Astrocyte of the cerebellum (primary cell): ENCODE measurements at regions not wholly inside any gene's neighbourhood (a gene's known extent, or its start where the extent isn't known, plus 50 kb on each side); places are given as distances from the start of the nearest gene placed in this dataset.

Experiments used
- DNase-seq: peaks from one replicate; pipeline ENCODE4 v3.0.0-alpha.2; 2011; ENCODE audit warnings: low read depth
- H3K4me3 ChIP-seq: 2 replicates; pipeline ENCODE4 v1.5.1; 2011; ENCODE audit warnings: mild to moderate bottlenecking, low read depth, low read length, moderate library complexity
- CTCF ChIP-seq: IDR thresholded peaks from 2 replicates; pipeline ENCODE4 v1.5.1; 2012; ENCODE audit warnings: low read length, low read depth, moderate library complexity, mild to moderate bottlenecking; ENCODE audit errors: missing control alignments
- in situ Hi-C: cut with HindIII; loops from 2 replicates; pipeline ENCODE4 v1.10.0; 2017; ENCODE audit warnings: low sequenced_read_pairs

- DNase-seq, result no peak
- in situ Hi-C loops, result no loop called here
- H3K4me3 ChIP-seq, result no peak overlapping the region
- TF ChIP-seq CTCF, result no peak
Measured at GRCh38 chr1:184161071-184161698, 109.7 kb downstream of the TSEN15 start.

- in situ Hi-C loops, result no loop called here
- no peak overlapping the region for H3K4me3 ChIP-seq
- TF ChIP-seq CTCF, result no peak
- DNase-seq, result no peak
Measured at GRCh38 chr1:184162281-184162680, 110.8 kb downstream of the TSEN15 start.

DNA sequence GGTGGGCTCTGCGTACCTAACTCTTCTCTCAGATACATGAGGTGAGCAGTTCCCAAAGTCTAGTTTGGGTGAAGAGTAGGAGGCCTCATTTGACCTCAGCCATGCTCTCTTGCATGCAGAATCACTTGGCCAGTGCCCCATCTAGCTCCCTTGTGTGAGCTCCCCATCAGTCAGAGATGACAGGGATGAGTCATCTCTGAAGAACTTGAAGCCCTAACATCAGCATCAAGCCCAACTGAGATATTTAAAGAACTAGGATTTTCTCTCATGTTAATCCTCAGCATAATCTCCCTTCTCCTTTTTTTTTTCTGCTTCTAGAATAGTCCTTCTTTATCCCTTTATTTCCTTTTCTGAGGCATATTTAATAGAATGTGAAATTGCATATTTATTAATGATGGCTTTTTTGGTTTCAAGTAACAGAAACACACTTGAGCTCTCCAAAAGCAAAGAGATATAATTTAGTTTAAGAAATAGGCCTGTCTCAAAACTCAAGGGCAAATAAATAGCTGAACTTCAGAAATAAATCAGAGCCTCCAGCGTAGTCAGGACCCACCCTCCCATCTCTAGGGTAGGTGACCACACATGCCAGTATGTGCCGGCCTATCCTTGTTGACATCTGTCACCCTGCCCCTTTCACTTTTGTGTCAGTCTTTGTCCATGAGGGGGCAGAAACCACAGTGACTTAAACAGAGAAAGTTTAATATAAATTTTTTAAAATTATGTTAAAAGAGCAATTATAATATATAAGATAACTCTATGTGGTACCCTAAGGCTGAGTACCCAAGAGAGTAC is 112.3 kb downstream of the TSEN15 start:
- in situ Hi-C loops, result no loop called here
- DNase-seq, result no peak
- TF ChIP-seq CTCF, result no peak

DNA sequence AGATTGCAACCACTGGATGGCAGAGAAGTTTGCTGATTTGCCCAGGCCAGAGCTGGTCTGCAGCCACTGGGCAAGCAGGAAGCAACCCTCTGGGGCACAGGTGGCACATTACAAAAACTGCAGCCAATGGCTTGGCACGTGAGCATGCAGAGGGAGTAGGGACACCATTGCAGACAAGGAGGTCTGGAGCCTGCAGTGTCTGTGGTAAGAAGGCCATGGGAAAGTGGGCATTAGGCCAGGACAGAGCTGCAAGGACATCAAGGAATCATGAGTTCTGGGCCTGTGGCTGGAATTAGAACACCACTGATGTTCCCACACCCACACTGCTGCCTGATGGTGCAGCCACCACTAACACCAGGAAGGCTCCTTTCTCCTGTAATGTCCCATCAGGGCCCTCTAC is 113.0 kb downstream of the TSEN15 start:
- no peak for TF ChIP-seq CTCF
- in situ Hi-C loops, result no loop called here
- H3K4me3 ChIP-seq, result no peak overlapping the region
- no peak for DNase-seq

More for the DNA sequence above, 112.3 kb downstream of the TSEN15 start:
- H3K4me3 ChIP-seq, result no peak overlapping the region

GRCh38 chr1:184166485-184166884 is 115.0 kb downstream of the TSEN15 start:
- in situ Hi-C loops, result no loop called here
- TF ChIP-seq CTCF, result no peak
- H3K4me3 ChIP-seq, result no peak overlapping the region
- no peak for DNase-seq

DNA sequence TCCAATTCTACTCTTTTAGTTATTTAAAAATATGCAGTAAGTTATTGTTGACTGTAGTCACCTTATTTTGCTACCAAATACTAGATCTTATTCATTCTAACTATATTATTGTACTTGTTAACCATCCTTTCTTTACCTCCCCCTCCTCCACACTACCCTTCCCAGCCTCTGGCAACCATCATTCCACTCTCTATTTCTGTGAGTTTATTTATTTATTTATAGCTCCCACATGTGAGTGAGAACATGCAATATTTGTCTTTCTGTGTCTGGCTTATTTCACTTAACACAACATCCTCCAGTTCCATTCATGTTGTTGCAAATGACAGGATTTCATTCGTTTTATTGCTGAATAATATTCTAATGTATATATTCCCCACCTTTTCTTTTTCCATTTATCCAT is 115.8 kb downstream of the TSEN15 start:
- in situ Hi-C loops, result no loop called here
- DNase-seq, result no peak
- TF ChIP-seq CTCF, result no peak

More for the DNA sequence above, 115.8 kb downstream of the TSEN15 start:
- H3K4me3 ChIP-seq, result no peak overlapping the region
